PFSK-1 (cell line): ENCODE measurements at regions not wholly inside any gene's neighbourhood (a gene's known extent, or its start where the extent isn't known, plus 50 kb on each side); places are given as distances from the start of the nearest gene placed in this dataset.

ENCODE experiments used
- FOXP2 ChIP-seq: optimal IDR thresholded peaks from 2 replicates; pipeline ENCODE3; 2011; ENCODE audit warnings: borderline replicate concordance, control low read depth, inconsistent platforms; ENCODE audit not compliant: insufficient read depth; ENCODE audit errors: extremely low read length, extremely low read depth
- POLR2AphosphoS5 ChIP-seq: IDR thresholded peaks from 2 replicates; pipeline ENCODE4 v1.6.1; 2012; ENCODE audit warnings: low read depth, mild to moderate bottlenecking, control low read depth, low read length, moderate library complexity
- REST ChIP-seq, 2 experiments: IDR thresholded peaks; 2 replicates each; pipeline versions ENCODE4 v1.6.1 to v1.8.0; 2011 to 2012; ENCODE audit warnings: low read depth in 2 of 2, low read length in 2 of 2, control low read depth in 1 of 2, inconsistent platforms in 1 of 2, mild to moderate bottlenecking in 1 of 2, moderate library complexity in 1 of 2; ENCODE audit not compliant: insufficient read depth in 1 of 2
- SIN3A ChIP-seq: IDR thresholded peaks from 2 replicates; pipeline ENCODE4 v1.6.1; 2012; ENCODE audit warnings: mild to moderate bottlenecking, low read length, moderate library complexity, borderline replicate concordance; ENCODE audit not compliant: insufficient read depth
- TAF1 ChIP-seq: IDR thresholded peaks from 2 replicates; pipeline ENCODE4 v1.6.1; 2012; ENCODE audit warnings: low read length, control low read depth, borderline replicate concordance; ENCODE audit not compliant: insufficient read depth

GRCh38 chr2:144004742-144005141, 515.2 kb downstream of the ZEB2 start:
- TF ChIP-seq POLR2AphosphoS5 (no peak), REST (IDR thresholded peaks at IDR 0.05; ENCODE audit: insufficient read depth in 1 of 2, low read depth in 2 of 2, low read length in 2 of 2) (no peak)

GRCh38 chr2:144003460-144004075, 516.4 kb downstream of the ZEB2 start:
- no peak for TF ChIP-seq SIN3A
- TF ChIP-seq REST (IDR thresholded peaks at IDR 0.05; ENCODE audit: insufficient read depth in 1 of 2, low read depth in 2 of 2, low read length in 2 of 2), result no peak
- no peak for TF ChIP-seq POLR2AphosphoS5
- TF ChIP-seq FOXP2, result no peak
- no peak for TF ChIP-seq TAF1

GRCh38 chr2:143996974-143997373, 522.9 kb downstream of the ZEB2 start:
- TF ChIP-seq FOXP2 (no peak), REST (IDR thresholded peaks at IDR 0.05; ENCODE audit: insufficient read depth in 1 of 2, low read depth in 2 of 2, low read length in 2 of 2) (no peak), POLR2AphosphoS5 (no peak), TAF1 (no peak), SIN3A (no peak)

- no peak for TF ChIP-seq TAF1
- no peak for TF ChIP-seq POLR2AphosphoS5
- TF ChIP-seq REST (IDR thresholded peaks at IDR 0.05; ENCODE audit: insufficient read depth in 1 of 2, low read depth in 2 of 2, low read length in 2 of 2), result no peak
- no peak for TF ChIP-seq SIN3A
- TF ChIP-seq FOXP2, result no peak
These were observed 525.0 kb downstream of the ZEB2 start for GRCh38 chr2:143994961-143995360.

GRCh38 chr2:143988082-143988481, 531.8 kb downstream of the ZEB2 start:
- TF ChIP-seq REST (IDR thresholded peaks at IDR 0.05; ENCODE audit: insufficient read depth in 1 of 2, low read depth in 2 of 2, low read length in 2 of 2) (no peak), POLR2AphosphoS5 (no peak), SIN3A (no peak), FOXP2 (no peak), TAF1 (no peak)
